Activated naive CD4-positive, alpha-beta T cell treated with anti-CD3 and anti-CD28 coated beads, Interleukin-2, amount 50 U/mL, for 24 hours (primary cell): ENCODE measurements at regions not wholly inside any gene's neighbourhood (a gene's known extent, or its start where the extent isn't known, plus 50 kb on each side); places are given as distances from the start of the nearest gene placed in this dataset.
"Not testable (repeated sequence)": the region's sequence is repeated elsewhere in the genome, so short reads cannot be mapped to it uniquely, and the experiment has no call there.

Experiments
- H3K27ac Mint-ChIP-seq: one replicate; pipeline ENCODE4 v1.8.0; 2021; ENCODE audit warnings: mild to moderate bottlenecking, mixed read lengths
- H3K27me3 Mint-ChIP-seq: one replicate; pipeline ENCODE4 v1.8.0; 2021; ENCODE audit warnings: mixed read lengths
- H3K36me3 Mint-ChIP-seq: one replicate; pipeline ENCODE4 v1.8.0; 2021; ENCODE audit warnings: mixed read lengths
- H3K4me1 Mint-ChIP-seq: one replicate; pipeline ENCODE4 v1.8.0; 2021; ENCODE audit warnings: mixed read lengths
- H3K4me3 Mint-ChIP-seq: one replicate; pipeline ENCODE4 v1.8.0; 2021; ENCODE audit warnings: mild to moderate bottlenecking, mixed read lengths
- H3K9me3 Mint-ChIP-seq: one replicate; pipeline ENCODE4 v1.8.0; 2021; ENCODE audit warnings: mixed read lengths

DNA sequence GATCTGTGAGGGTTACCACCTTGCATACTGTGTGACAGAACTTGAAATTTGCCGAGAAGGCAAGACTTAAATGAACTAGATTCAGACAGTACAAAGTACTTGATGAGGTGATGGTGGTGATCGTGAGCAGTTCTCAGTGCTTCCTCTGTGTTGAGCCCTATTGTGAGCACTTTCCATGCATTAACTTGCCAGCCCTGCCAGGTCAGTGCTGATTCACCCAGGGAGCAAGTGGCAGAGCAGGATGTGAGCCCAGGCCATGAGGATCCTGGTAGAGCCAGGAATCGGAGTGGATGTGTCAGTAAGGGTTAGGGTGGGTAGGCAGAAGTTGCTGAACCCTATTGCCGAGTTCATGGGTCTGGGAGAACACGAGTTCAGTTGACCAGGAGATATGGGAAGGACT is 4545.7 kb upstream of the TPTE start:
- H3K36me3 Mint-ChIP-seq, H3K4me3 Mint-ChIP-seq, H3K27ac Mint-ChIP-seq, H3K27me3 Mint-ChIP-seq, H3K9me3 Mint-ChIP-seq, H3K4me1 Mint-ChIP-seq: not testable (repeated sequence)

DNA sequence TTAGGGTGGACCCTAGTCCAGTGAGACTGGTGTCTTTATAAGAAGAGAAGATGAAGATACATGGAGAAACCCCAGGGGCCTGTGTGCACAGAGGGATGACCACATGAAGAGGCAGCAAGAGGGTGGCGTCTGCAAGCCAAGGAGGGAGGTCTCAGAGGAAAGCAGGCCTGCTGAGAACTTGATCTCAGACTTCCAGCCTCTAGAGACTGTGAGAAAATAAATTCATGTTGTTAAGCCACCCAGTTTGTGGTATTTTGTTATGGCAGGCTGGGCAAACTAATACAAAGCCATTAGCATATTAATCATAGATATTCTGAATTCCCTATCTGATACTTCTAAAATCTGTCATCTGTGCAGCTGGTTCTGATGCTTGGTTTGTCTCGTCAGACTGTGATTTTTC is 4523.8 kb upstream of the TPTE start:
- H3K9me3 Mint-ChIP-seq, H3K27ac Mint-ChIP-seq, H3K27me3 Mint-ChIP-seq, H3K4me3 Mint-ChIP-seq, H3K4me1 Mint-ChIP-seq, H3K36me3 Mint-ChIP-seq: not testable (repeated sequence)

DNA sequence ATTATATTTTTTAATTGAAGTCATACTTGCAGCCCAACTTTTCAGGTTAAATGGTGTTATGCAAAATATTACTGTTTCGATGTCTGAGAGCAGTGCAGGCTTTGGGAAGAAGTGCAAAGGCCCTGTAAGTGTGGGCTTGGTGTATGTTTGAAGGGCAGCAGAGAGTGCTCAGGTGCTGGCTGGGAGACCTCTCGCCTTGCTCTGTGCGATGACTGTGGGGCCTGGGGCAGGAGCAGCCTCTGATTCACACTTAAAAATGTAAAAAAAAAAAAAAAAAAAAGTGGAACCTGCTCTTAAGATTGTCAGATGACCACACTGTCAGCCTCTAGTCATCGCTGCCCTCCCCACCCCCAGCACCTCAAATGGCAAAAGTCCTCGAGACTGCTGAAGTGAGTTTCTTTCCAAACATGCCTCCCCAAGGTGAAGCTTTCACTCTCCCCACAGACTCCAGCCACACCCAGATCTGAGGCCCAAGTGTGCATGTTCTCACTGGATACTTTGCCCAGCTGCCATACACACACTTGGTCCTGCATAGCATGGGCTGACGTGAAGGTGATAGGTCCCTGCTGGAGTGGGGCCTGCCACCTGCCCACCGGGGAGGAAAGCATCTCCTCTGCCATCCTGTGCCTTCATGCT is 4505.8 kb upstream of the TPTE start:
- H3K27ac Mint-ChIP-seq, H3K36me3 Mint-ChIP-seq, H3K9me3 Mint-ChIP-seq, H3K4me3 Mint-ChIP-seq, H3K27me3 Mint-ChIP-seq, H3K4me1 Mint-ChIP-seq: not testable (repeated sequence)

DNA sequence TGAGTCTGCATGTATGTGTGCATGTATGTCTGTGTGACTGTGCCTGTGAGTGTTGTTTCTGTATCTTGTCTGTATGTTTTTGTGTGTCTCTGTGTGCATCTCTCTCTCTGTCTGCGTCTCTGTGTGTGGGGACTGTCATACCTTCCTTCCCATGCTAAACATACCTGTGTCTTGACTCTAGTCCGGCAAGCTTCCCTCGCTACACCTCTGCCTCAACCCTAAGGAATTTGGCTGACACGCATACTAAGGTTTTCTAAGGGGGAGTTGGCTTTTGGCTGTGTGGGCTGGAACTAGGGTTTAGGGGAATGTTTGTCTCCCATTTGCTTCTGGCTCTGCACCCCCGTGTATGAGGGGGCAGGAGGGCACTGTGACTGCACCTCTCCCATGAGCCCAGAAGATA is 4500.9 kb upstream of the TPTE start:
- H3K27me3 Mint-ChIP-seq, H3K4me3 Mint-ChIP-seq, H3K27ac Mint-ChIP-seq, H3K36me3 Mint-ChIP-seq, H3K9me3 Mint-ChIP-seq, H3K4me1 Mint-ChIP-seq: not testable (repeated sequence)

DNA sequence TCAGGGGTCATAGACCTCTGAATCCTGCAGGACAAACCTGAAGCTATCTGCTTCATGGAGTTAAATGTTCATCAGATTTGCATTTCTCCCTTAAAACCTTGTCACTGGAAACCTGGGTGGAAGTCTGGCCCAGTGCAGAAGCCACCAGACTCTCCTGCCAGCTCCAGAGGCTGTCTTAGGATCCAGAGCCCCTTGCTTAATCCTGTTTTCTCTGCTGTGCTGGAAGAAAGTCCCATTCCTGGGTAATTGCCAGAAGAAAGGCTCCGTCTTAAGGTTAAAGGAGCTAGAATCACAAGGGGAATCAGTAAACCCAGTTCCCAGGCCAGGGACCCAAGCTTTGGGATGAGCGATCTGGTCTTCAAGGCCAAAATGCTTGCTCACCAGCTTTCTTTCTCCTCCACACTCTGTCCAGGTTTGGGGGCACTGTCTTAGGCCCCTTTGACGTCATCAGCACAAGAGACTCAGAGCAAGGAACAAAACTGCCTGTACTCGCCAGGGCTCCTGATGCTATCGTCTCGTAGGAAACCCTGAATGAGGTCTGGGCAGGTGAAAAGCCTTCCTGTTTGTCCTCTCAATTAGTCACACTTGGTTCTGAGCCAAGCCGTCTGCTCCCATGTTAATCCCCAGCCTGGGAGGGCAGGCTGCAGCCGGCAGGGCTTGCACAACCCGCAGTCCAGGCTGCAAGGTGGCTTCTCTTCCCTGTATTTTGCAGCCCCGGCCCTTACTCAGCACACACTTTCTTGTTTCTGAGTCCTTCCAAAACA is 4500.2 kb upstream of the TPTE start:
- H3K4me3 Mint-ChIP-seq, H3K36me3 Mint-ChIP-seq, H3K27ac Mint-ChIP-seq, H3K4me1 Mint-ChIP-seq, H3K9me3 Mint-ChIP-seq, H3K27me3 Mint-ChIP-seq: not testable (repeated sequence)

DNA sequence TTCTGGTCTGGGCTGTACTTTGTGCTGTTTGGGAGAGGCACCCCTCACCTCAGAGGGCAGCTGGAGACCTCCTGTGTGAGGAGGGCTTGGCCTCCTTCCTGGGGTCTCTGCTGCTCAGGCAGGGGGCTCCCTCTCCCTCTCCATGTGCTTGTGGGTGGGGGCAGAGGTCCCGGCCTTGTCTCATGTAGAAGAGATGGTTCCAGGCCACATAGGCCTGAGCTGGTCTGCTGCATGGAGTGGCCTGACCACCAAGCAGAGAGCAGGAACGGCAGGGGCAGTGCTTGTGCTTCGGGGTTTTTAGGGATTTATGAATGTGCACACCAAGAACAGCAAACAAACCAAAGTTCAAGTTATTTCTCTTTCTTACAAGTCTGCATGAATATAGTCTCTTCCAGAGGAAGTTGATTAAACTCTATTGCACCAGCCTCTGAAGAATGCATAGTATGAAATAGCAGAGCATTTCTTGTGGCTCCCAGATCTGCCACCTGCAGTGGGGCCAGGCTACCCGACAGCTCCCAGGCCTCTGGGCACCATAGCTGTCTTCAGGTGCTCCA is 4499.6 kb upstream of the TPTE start:
- not testable (repeated sequence) for H3K9me3 Mint-ChIP-seq, H3K4me3 Mint-ChIP-seq, H3K27ac Mint-ChIP-seq, H3K4me1 Mint-ChIP-seq, H3K36me3 Mint-ChIP-seq, H3K27me3 Mint-ChIP-seq

DNA sequence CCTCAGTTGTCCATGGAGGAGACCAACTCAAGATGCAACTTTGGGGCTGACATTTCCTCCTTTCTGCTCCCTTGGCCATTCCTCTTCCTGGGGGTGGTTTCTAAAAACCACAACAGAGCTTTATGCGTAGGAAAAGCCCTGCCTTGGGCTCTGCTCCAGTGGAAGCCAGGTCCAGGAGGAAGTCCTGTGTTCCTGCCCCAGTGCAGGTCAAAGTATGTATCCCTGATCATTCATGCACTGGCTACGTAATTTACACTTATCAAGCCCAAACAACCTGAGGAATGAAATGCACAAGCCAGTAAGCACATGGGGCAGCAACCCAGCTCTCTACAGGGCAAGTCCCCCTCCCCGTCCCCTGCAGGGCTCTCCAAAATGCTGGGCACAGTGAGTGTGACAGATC is 4498.1 kb upstream of the TPTE start:
- H3K4me3 Mint-ChIP-seq, H3K27ac Mint-ChIP-seq, H3K36me3 Mint-ChIP-seq, H3K9me3 Mint-ChIP-seq, H3K4me1 Mint-ChIP-seq, H3K27me3 Mint-ChIP-seq: not testable (repeated sequence)

DNA sequence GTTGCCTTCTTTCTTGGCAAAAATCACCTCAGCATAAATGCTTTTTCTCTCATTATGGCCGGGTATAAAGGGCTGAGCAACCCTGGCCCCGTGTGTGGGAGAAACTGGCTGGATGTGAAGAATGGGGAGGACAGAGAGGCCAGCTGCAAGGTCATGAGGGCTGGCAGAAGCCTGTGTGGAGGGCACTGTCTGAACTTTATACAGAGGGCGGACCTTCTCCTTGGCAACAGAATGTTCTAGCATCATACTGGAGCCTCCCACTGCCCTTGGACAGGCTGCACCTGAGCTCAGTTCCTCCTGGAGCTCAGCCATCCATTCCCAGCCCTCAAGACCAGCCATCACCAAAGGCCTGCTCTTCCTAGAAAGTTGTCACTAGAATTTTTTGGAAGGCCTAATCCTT is 4496.2 kb upstream of the TPTE start:
- H3K27ac Mint-ChIP-seq, H3K36me3 Mint-ChIP-seq, H3K27me3 Mint-ChIP-seq, H3K4me1 Mint-ChIP-seq, H3K4me3 Mint-ChIP-seq, H3K9me3 Mint-ChIP-seq: not testable (repeated sequence)

DNA sequence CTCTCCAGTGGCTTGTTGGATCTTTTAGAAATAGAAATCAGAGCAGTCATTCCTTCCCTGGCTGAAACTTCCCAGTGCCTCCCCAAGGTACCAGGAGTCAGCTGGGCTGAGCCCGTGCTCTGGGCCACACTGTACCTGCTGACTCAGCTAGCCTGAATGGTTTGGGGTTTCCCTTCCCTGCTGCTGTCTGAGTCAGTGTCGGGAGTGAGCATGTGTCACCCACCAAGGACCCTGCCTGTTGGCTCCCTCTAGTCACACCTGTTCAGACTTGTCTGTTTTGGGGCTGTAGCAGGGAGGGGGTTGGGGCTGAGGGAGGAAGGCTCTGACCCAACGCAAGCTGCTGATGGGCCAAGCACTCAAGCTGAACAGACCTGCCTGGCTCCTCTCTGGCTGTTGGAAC is 4493.9 kb upstream of the TPTE start:
- H3K36me3 Mint-ChIP-seq, H3K27me3 Mint-ChIP-seq, H3K4me1 Mint-ChIP-seq, H3K4me3 Mint-ChIP-seq, H3K9me3 Mint-ChIP-seq, H3K27ac Mint-ChIP-seq: not testable (repeated sequence)

DNA sequence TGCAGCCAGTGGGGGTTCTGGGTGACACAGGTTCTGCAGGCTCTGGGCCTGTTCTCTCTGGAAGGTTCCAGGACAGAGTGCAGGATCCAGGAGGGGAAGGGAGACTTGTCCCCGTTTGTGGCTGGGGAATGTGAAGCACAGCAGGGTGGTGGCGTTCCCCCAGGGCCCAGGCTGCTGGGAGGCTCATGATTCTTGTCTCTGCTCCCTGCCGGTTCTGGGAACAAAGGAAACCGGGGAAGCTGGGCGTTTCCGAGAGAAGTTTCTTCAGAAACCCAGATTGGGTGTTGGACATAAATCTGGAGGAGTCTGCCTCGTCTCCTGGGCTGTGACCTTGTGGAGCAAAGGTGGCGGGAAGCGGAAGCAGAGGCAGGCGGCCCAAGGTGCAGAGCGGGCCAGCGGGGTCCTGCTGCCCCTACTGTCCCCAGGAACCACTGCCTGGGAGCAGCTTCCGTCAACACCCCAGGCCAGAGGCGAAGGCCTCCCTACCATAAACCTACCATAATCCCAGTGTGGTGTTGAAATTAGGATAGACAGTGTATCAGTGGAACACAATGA is 4487.2 kb upstream of the TPTE start:
- not testable (repeated sequence) for H3K27me3 Mint-ChIP-seq, H3K36me3 Mint-ChIP-seq, H3K27ac Mint-ChIP-seq

DNA sequence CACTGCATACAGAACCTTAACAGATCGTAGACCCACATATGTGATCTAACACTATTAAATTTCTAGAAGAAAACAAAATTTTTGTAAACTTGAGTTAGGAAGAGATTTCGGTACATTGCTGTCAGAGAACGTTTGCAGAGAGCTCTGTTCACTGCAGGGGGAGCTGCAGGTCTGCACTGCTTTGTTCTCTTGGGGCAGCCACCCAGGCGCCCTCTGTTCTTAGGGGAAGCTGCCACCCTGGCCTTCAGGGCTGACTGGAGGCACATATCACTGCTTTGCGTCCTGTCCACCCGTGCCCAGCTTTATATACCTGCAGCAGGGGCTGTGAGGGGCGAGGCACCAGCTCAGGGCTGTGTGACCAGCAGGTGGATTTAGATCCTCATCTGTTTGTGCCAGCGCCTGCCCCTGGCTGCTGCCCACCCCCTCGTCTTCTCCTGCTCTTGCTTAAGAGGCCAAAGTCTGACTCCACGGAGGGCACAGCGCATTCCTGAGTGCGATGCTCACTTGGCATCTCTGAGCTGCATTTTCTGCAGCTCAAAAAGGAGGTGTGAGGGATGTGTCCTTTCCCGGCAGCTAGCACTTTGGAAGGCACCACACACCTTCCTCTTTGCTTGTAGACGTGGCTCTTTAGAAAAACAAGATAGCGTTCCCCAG is 4486.4 kb upstream of the TPTE start:
- not testable (repeated sequence) for H3K36me3 Mint-ChIP-seq, H3K27me3 Mint-ChIP-seq, H3K4me1 Mint-ChIP-seq, H3K4me3 Mint-ChIP-seq, H3K27ac Mint-ChIP-seq, H3K9me3 Mint-ChIP-seq

More for the DNA sequence above, 4487.2 kb upstream of the TPTE start:
- not testable (repeated sequence) for H3K4me3 Mint-ChIP-seq, H3K9me3 Mint-ChIP-seq, H3K4me1 Mint-ChIP-seq

DNA sequence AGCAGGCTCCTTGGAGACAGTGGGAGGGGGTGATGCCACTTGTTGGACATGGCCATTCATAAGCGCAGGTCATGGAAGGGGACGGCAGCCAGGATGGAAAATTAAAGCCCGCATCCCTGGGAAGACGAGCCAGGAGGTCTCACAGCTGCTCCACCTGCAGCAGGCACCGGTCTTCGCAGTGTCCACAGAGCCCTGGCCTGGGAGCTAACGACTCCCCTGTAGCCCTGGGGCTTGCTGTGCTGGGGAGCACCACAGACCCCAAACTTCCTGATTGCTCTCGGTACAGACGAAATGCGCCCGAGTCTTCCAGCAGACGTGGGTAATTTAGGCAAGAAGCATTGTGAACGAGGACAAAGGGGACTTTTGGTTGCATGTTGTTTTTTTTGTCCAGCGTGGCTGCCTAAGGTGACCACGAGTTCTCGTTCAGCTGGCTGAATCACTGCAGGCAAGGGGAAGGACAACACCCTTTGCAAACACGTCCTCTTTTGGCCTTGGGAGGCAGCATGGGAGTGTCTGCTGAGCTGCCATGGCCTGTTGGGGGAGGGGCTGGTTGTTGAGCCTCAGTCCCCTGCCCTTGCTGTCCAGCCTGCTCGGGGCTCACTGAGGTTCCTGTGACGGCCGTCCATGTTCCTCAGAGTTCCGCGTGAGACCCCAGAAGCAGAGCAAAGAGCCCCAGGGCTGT is 4485.8 kb upstream of the TPTE start:
- H3K9me3 Mint-ChIP-seq, H3K27ac Mint-ChIP-seq, H3K4me3 Mint-ChIP-seq, H3K36me3 Mint-ChIP-seq, H3K27me3 Mint-ChIP-seq, H3K4me1 Mint-ChIP-seq: not testable (repeated sequence)

DNA sequence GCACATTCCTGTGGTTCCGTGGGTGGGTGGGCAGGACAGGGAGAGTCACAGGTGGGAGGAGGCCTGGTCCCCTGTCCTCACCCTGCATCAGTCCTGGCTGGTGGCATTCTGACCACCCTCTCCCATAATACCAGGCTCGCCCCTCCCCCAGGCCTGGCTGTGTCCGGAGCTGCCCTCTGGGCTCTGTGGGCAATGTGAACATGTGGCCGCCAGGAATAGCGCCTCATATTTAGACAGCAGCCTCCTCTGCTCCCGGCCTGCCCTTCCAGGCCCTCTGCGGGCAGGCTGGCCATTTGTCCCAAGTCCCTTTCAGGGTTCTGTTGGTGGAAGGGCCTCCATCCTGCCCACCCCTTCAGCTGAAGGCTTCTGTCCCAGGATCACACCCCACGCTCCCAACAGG is 4482.2 kb upstream of the TPTE start:
- H3K4me1 Mint-ChIP-seq, H3K36me3 Mint-ChIP-seq, H3K27ac Mint-ChIP-seq, H3K9me3 Mint-ChIP-seq, H3K4me3 Mint-ChIP-seq, H3K27me3 Mint-ChIP-seq: not testable (repeated sequence)

DNA sequence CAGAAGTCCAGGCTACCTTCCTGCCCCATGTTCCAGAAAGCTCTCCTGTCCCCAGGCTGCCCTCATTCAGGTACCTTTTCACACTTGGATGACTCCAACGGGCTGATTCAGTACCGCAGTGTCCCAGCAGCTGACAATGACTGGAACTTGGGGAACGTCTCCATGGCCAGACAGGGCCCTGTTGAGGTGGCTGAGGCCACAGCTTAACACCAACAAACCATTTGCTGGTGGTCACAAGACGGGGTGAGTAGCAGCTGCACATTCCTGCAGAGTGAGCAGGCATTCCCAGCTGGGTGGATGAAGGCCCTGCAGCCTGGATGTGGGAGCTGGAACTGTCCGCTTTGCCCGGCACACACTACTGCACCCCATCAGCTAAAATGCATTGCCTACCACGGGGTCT is 4481.3 kb upstream of the TPTE start:
- not testable (repeated sequence) for H3K9me3 Mint-ChIP-seq, H3K4me3 Mint-ChIP-seq, H3K4me1 Mint-ChIP-seq, H3K36me3 Mint-ChIP-seq, H3K27ac Mint-ChIP-seq, H3K27me3 Mint-ChIP-seq

DNA sequence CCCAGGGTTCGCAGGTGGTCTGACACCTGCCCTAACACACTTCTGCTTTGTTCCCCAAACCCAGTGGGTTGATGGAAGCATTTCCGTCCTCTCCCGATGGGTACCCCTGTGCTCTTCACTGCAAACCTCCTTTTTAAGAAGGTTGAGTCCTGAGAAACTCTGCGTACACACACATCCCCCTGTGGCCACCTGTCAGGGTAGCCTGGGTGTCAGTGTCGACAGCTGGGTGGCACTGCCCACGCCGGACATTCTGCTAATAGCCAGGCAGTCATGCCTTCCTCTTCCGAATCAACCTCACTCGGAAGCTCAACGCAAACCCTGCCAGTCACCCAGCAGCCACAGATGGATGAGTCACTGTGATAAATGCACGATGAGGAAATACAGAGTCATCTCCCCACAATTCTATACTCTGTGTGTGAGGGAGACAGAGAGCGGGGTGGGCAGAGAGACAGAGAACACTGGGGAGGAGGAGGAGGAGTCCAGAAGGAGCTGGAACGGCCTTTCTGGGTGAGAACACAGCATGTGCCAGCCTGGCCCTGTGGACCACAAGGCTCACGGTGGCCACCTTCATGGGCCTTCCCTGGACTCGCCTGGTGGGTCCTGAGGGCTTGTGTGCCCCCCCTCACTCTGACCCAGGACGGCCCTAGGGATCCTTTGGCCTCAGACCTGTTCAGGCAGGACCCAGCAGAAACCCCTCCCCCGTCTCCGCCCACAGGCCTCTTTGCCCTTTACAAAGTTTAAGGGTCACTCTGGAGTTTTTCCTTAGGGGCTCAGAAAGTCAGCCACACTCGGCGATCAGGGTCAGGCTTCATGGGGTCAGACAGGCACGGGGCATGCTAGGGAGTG is 4477.7 kb upstream of the TPTE start:
- H3K9me3 Mint-ChIP-seq, H3K4me3 Mint-ChIP-seq, H3K36me3 Mint-ChIP-seq, H3K27ac Mint-ChIP-seq, H3K27me3 Mint-ChIP-seq, H3K4me1 Mint-ChIP-seq: not testable (repeated sequence)
